B cell (primary cell): ENCODE measurements at regions not wholly inside any gene's neighbourhood (a gene's known extent, or its start where the extent isn't known, plus 50 kb on each side); places are given as distances from the start of the nearest gene placed in this dataset.

Source experiments
- ATAC-seq: fragments of 200-7000 bp; cut with Tn5 transposase; one replicate; pipeline ENCODE4 v1.10.0; 2021; ENCODE audit warnings: low read depth, mild to moderate bottlenecking, moderate number of reproducible peaks, moderate library complexity
- CTCF ChIA-PET: fragments of 350-600 bp; sonication (Branson Sonifier 250); formaldehyde crosslinking; loops from one replicate; lab custom pipeline; 2021; ENCODE audit warnings: antibody characterized with exemption, inconsistent platforms; lab: Charles Lee
- POLR2A ChIA-PET: fragments of 350-600 bp; sonication (Branson Sonifier 250); formaldehyde crosslinking; loops from one replicate; lab custom pipeline; 2021; ENCODE audit warnings: antibody characterized with exemption; lab: Charles Lee
- DNase-seq: peaks from one replicate; pipeline ENCODE4 v3.0.0; 2013
- H2AFZ ChIP-seq: 2 replicates; pipeline ENCODE4 v1.6.1; 2012; ENCODE audit warnings: mild to moderate bottlenecking, low read depth, low read length; ENCODE audit not compliant: insufficient read depth, poor library complexity, severe bottlenecking
- H3K27ac ChIP-seq, 2 donors: 1 replicate in 1 of 2; 2 replicates in 1 of 2; pipeline ENCODE4 v1.5.1; 2012 to 2013; ENCODE audit warnings: low read length in 2 of 2, mild to moderate bottlenecking in 2 of 2, moderate library complexity in 1 of 2
- H3K27me3 ChIP-seq, 4 experiments: fragments of 200-600 bp in 1 of 4; sonication (generic) in 1 of 4; replicated peaks in 1 of 4; 1 replicate in 2 of 4; 2 replicates in 2 of 4; pipeline versions ENCODE4 v1.6.1 to v1.7.0; 2013 to 2016; ENCODE audit warnings: low read length in 3 of 4, mild to moderate bottlenecking in 2 of 4, mixed read lengths in 1 of 4, moderate library complexity in 1 of 4; ENCODE audit not compliant: insufficient read depth in 4 of 4, control insufficient read depth in 3 of 4; ENCODE audit errors: control extremely low read depth in 1 of 4
- H3K36me3 ChIP-seq, 2 experiments: replicated peaks in 1 of 2; 1 replicate in 1 of 2; 2 replicates in 1 of 2; pipeline versions ENCODE4 v1.6.1 to v1.7.1; 2013; ENCODE audit warnings: low read length in 1 of 2; ENCODE audit not compliant: insufficient read depth in 2 of 2, control insufficient read depth in 1 of 2; ENCODE audit errors: control extremely low read depth in 1 of 2, extremely low read depth in 1 of 2
- H3K4me1 ChIP-seq, 2 donors: fragments of 200-600 bp in 1 of 2; sonication (generic) in 1 of 2; 1 replicate in 1 of 2; 2 replicates in 1 of 2; pipeline versions ENCODE4 v1.5.1 to v1.6.1; 2013 to 2017; ENCODE audit warnings: low read length in 2 of 2; ENCODE audit not compliant: control insufficient read depth in 2 of 2, insufficient read depth in 2 of 2
- H3K4me2 ChIP-seq: replicated peaks from 2 replicates; pipeline ENCODE3; 2012; ENCODE audit warnings: mild to moderate bottlenecking, low read depth, low read length; ENCODE audit not compliant: poor library complexity, severe bottlenecking
- H3K4me3 ChIP-seq, 5 experiments: fragments of 200-600 bp in 1 of 5; sonication (generic) in 1 of 5; 1 replicate in 3 of 5; 2 replicates in 2 of 5; pipeline versions ENCODE4 v1.5.1 to v1.7.0; 2011 to 2016; ENCODE audit warnings: low read length in 4 of 5, mild to moderate bottlenecking in 4 of 5, low read depth in 2 of 5, control low read depth in 1 of 5, moderate library complexity in 1 of 5; ENCODE audit not compliant: insufficient read depth in 1 of 5; ENCODE audit errors: control extremely low read depth in 1 of 5, extremely low read depth in 1 of 5
- H3K79me2 ChIP-seq: fragments of 200-600 bp; sonication (generic); one replicate; pipeline ENCODE4 v1.6.0; 2016; ENCODE audit warnings: low read length; ENCODE audit not compliant: control insufficient read depth, insufficient read depth
- H3K9ac ChIP-seq: fragments of 200-600 bp; sonication (generic); 2 replicates; pipeline ENCODE4 v1.6.1; 2017; ENCODE audit warnings: mild to moderate bottlenecking, low read length, moderate library complexity
- H3K9me3 ChIP-seq, 3 donors: one replicate each; pipeline versions ENCODE4 v1.6.1 to v1.7.1; 2013; ENCODE audit warnings: low read length in 2 of 3; ENCODE audit not compliant: control insufficient read depth in 2 of 3, insufficient read depth in 1 of 3; ENCODE audit errors: control extremely low read depth in 1 of 3
- H4K20me1 ChIP-seq: 2 replicates; pipeline ENCODE4 v1.6.0; 2012; ENCODE audit warnings: mild to moderate bottlenecking, low read length; ENCODE audit not compliant: insufficient read depth, control insufficient read depth, poor library complexity, severe bottlenecking
- H3K27ac Mint-ChIP-seq: one replicate; pipeline ENCODE4 v1.8.0; 2021; ENCODE audit warnings: mixed read lengths
- H3K27me3 Mint-ChIP-seq: one replicate; pipeline ENCODE4 v1.8.0; 2021; ENCODE audit warnings: mixed read lengths
- H3K4me1 Mint-ChIP-seq: one replicate; pipeline ENCODE4 v1.8.0; 2021; ENCODE audit warnings: mixed read lengths
- H3K4me3 Mint-ChIP-seq: one replicate; pipeline ENCODE4 v1.8.0; 2021; ENCODE audit warnings: mixed read lengths
- H3K9me3 Mint-ChIP-seq: one replicate; pipeline ENCODE4 v1.8.0; 2022; ENCODE audit warnings: mixed read lengths; ENCODE audit not compliant: insufficient read depth
- CTCF ChIP-seq: fragments of 200-600 bp; IDR thresholded peaks from one replicate; pipeline ENCODE4 v1.8.0; 2022; ENCODE audit warnings: antibody characterized with exemption, mild to moderate bottlenecking
- EZH2 ChIP-seq: IDR thresholded peaks from 2 replicates; pipeline ENCODE4 v1.6.1; 2012; ENCODE audit warnings: borderline replicate concordance, low read depth, mild to moderate bottlenecking, moderate library complexity, low read length; ENCODE audit not compliant: insufficient read depth, poor library complexity, severe bottlenecking
- WGBS: methylation state at CpG from one replicate; pipeline ENCODE4 v1.1.5; 2013; ENCODE audit warnings: missing lambda C conversion rate; ENCODE audit not compliant: insufficient coverage; 5-methylcytosine and 5-hydroxymethylcytosine counted together
- intact Hi-C: fragments of 100-400 bp; cut with micrococcal nuclease; formaldehyde crosslinking; loops from one replicate; pipeline ENCODE4 v1.10.0; 2022

DNA sequence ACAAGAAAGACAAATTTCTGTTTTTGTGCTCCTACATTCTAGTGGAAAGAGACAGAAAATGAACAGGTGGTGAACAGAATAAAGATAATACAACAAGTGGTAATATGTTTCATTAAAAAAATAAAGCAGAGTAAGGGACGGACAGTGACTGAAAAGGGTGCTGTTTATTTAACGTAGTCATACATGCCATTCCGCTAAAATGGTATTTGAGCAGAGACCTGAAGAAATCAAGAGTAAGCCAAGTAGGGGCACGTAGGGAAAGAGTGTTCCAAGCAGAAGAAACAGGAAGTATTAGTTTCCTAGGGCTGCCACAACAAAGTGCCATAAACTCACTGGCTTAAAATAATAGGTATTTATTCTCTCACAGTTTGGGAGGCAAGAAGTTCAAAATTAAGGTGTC lies 65.6 kb upstream of the KCTD3 start:
- intact Hi-C loops, result no loop called here
- CTCF ChIA-PET, result no interaction called here
- no peak overlapping the region for H3K4me2 ChIP-seq
- H3K4me1 ChIP-seq, result no peaks in the 10 kb centered on the region
- H3K9me3 Mint-ChIP-seq, result no peaks in the 10 kb centered on the region
- H3K27me3 Mint-ChIP-seq, result peaks cover 7% of the 10 kb centered on the region
- POLR2A ChIA-PET, result no interaction called here
- H3K27ac Mint-ChIP-seq, result no peak overlapping the region
- ATAC-seq (no peak), DNase-seq (no peak)
- no peak overlapping the region for H3K27ac ChIP-seq
- no peaks in the 10 kb centered on the region for H3K36me3 ChIP-seq
- H4K20me1 ChIP-seq, result no peaks in the 10 kb centered on the region
- H3K4me3 ChIP-seq, result no peak overlapping the region
- H3K4me3 Mint-ChIP-seq, result no peak overlapping the region
- no peak overlapping the region for H2AFZ ChIP-seq
- H3K9me3 ChIP-seq, result no peaks in the 10 kb centered on the region
- no peaks in the 10 kb centered on the region for H3K4me1 Mint-ChIP-seq
- no peaks in the 10 kb centered on the region for H3K27me3 ChIP-seq
- H3K9ac ChIP-seq, result no peak overlapping the region
- 98% methylated on average over 3 of the region's 4 CpGs for WGBS
- no peak for TF ChIP-seq CTCF
- no peaks in the 10 kb centered on the region for H3K79me2 ChIP-seq

DNA sequence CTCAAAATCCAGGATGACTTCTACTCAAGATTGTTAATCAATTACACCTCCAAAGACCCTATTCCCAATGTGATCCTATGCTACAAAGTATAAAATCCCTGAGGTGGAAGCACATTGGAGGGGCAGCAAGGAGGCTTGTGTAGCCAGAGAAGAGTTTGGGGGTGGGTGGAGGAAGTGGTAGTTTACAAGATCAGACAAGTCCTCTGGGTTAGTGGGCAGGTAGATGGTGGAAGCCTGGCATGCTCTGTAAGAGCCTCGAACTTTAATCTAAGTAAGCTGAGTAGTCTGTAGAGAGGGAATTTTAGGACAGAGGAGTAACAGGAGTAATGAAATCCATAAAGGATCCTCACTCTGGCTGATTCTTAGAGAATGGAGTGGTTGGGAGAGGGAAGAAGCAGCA lies 65.0 kb upstream of the KCTD3 start:
- ChIA-PET POLR2A (no interaction called here), CTCF (no interaction called here)
- TF ChIP-seq CTCF (no peak), EZH2 (no peak)
- Histone ChIP-seq H4K20me1 (no peaks in the 10 kb centered on the region), H3K9me3 (no peaks in the 10 kb centered on the region), H2AFZ (no peak overlapping the region), H3K36me3 (no peaks in the 10 kb centered on the region), H3K4me1 (no peaks in the 10 kb centered on the region), H3K4me3 (no peak overlapping the region), H3K9ac (no peak overlapping the region), H3K27me3 (no peaks in the 10 kb centered on the region), H3K4me2 (no peak overlapping the region), H3K79me2 (no peaks in the 10 kb centered on the region), H3K27ac (no peak overlapping the region)
- Mint-ChIP-seq H3K27me3 (peaks cover 7% of the 10 kb centered on the region), H3K4me3 (no peak overlapping the region), H3K27ac (no peak overlapping the region), H3K9me3 (peaks cover 3% of the 10 kb centered on the region), H3K4me1 (no peaks in the 10 kb centered on the region)
- intact Hi-C loops, result no loop called here
- ATAC-seq, result no peak
- no peak for DNase-seq
- WGBS, result 92% methylated on average over 1 of the region's 1 CpG
